ENCODE measurements at regions not wholly inside any gene's neighbourhood (a gene's known extent, or its start where the extent isn't known, plus 50 kb on each side); places are given as distances from the start of the nearest gene placed in this dataset.

GRCh38 chr20:41716436-41716835 is 98.3 kb upstream of the CHD6 start:
- ChIA-PET RAD21 (ENCODE audit: low non-redundant PET in 1 of 2, low total read pairs in 2 of 2, uncharacterized antibody in 2 of 2, unreplicated experiment in 2 of 2) (no interaction called here), CTCF (no interaction called here), POLR2A (no interaction called here)
- H3K27ac ChIP-seq (ENCODE audit: low read depth, low read length), result no peak overlapping the region
- H3K4me1 ChIP-seq (ENCODE audit: control insufficient read depth in 1 of 2, insufficient read depth in 2 of 2, low read length in 2 of 2), result no peaks in the 10 kb centered on the region
- no peaks in the 10 kb centered on the region for H3K9me2 ChIP-seq (ENCODE audit: insufficient read depth)
- BruUV-seq (replicated peaks), result no TSS peak
- no peak overlapping the region for H3K9ac ChIP-seq (ENCODE audit: low read length)
- H3K79me2 ChIP-seq (ENCODE audit: insufficient read depth, low read length), result no peaks in the 10 kb centered on the region
- H2AFZ ChIP-seq (ENCODE audit: low read depth, low read length, poor library complexity, severe bottlenecking), result no peak overlapping the region
- no peak for DNase-seq (ENCODE audit: low read depth, low spot score)
- H3K36me3 ChIP-seq (ENCODE audit: control insufficient read depth in 1 of 2, insufficient read depth in 2 of 2, low read length in 2 of 2), result no peaks in the 10 kb centered on the region
- no peak overlapping the region for H3K4me3 ChIP-seq (replicated peaks in 1 of 2; ENCODE audit: low read depth in 1 of 2, low read length in 2 of 2)
- H4K20me1 ChIP-seq (ENCODE audit: insufficient read depth), result no peaks in the 10 kb centered on the region
- ATAC-seq, result no peak
- TF ChIP-seq FOSL1 (IDR thresholded peaks at IDR 0.05; ENCODE audit: low read depth), result no peak
- TF ChIP-seq ATF3 (IDR thresholded peaks at IDR 0.05), result no peak
- TF ChIP-seq REST (IDR thresholded peaks at IDR 0.05; ENCODE audit: low read depth), result no peak
- no peak for TF ChIP-seq POLR2A (IDR thresholded peaks at IDR 0.05; ENCODE audit: borderline replicate concordance, extremely low read depth, insufficient read depth, insufficient read length)
- TF ChIP-seq ZFX (IDR thresholded peaks at IDR 0.05), result no peak
- no peak for TF ChIP-seq TCF7L2 (IDR thresholded peaks at IDR 0.05; ENCODE audit: borderline replicate concordance, extremely low read depth, insufficient read depth, insufficient read length)
- no peak for TF ChIP-seq MAX (IDR thresholded peaks at IDR 0.05)
- TF ChIP-seq JUND (IDR thresholded peaks at IDR 0.05), result no peak
- TF ChIP-seq SIN3A (IDR thresholded peaks at IDR 0.05; ENCODE audit: low read depth), result no peak
- TF ChIP-seq POLR2AphosphoS5 (IDR thresholded peaks at IDR 0.05; ENCODE audit: low read depth, low read length), result no peak
- no peaks in the 10 kb centered on the region for H3K9me3 ChIP-seq (ENCODE audit: control insufficient read depth in 1 of 2, insufficient read depth in 1 of 2, low read depth in 1 of 2, low read length in 2 of 2)
- H3K27me3 ChIP-seq (ENCODE audit: insufficient read depth, low read length), result no peaks in the 10 kb centered on the region
- intact Hi-C loops (cut with micrococcal nuclease), result no loop called here
- no peak overlapping the region for H3K4me2 ChIP-seq (ENCODE audit: low read length)
